Peyer's patch (tissue), 4 donors: ENCODE measurements at regions not wholly inside any gene's neighbourhood (a gene's known extent, or its start where the extent isn't known, plus 50 kb on each side); places are given as distances from the start of the nearest gene placed in this dataset.

Experiments used
- DNase-seq, 3 donors: peaks; one replicate each; pipeline ENCODE4 v3.0.0-alpha.2; 2017 to 2019
- H3K27ac ChIP-seq, 4 donors: fragments of 200-600 bp; sonication (generic); one replicate each; pipeline ENCODE4 v1.5.1; 2016 to 2019
- H3K27me3 ChIP-seq, 2 donors: fragments of 200-600 bp; sonication (generic); one replicate each; pipeline ENCODE4 v1.5.1; 2019
- H3K36me3 ChIP-seq, 3 donors: fragments of 200-600 bp; sonication (generic); one replicate each; pipeline ENCODE4 v1.5.1; 2016 to 2019
- H3K4me1 ChIP-seq, 4 donors: fragments of 200-600 bp; sonication (generic); one replicate each; pipeline ENCODE4 v1.5.1; 2016 to 2019
- H3K4me3 ChIP-seq, 4 donors: fragments of 200-600 bp; sonication (generic); 1 replicate in 3 of 4; 2 replicates in 1 of 4; pipeline ENCODE4 v1.5.1; 2016 to 2019; ENCODE audit warnings: mild to moderate bottlenecking in 1 of 4
- H3K9me3 ChIP-seq, 4 donors: fragments of 200-600 bp; sonication (generic); one replicate each; pipeline ENCODE4 v1.5.1; 2016 to 2019; ENCODE audit warnings: mild to moderate bottlenecking in 1 of 4
- CTCF ChIP-seq, 6 experiments: fragments of 450-650 bp in 4 of 6; fragments of 200-600 bp in 2 of 6; sonication (generic) in 1 of 6; IDR thresholded peaks; one replicate each; pipeline ENCODE4 v1.5.1; 2017 to 2019; ENCODE audit warnings: antibody characterized with exemption in 6 of 6, mild to moderate bottlenecking in 3 of 6, moderate library complexity in 1 of 6
- POLR2A ChIP-seq, 2 donors: fragments of 450-650 bp; IDR thresholded peaks; one replicate each; pipeline ENCODE4 v1.5.1; 2017; ENCODE audit warnings: antibody characterized with exemption in 2 of 2, mild to moderate bottlenecking in 2 of 2, moderate library complexity in 2 of 2

DNA sequence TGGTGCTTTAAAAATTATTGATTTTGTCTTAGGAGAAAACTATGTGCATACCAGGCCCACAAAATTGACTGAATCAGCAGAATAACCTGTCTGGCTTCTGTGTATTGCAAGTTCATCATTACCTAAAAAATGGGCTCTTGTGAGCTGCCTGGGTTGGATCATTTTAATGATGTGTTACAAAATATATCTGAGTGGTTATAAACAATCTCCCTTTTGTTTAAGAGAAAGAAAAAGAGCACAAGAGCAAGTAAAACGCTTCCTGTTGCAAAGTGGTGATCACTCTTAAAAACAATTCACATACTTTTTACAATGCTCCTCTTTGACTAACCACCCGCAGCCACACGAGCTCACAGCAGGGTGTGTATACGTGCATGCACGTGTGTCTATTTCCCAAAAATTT lies 335.1 kb downstream of the HDGFL1 start:
- no peaks in the 10 kb centered on the region for H3K27me3 ChIP-seq
- H3K4me1 ChIP-seq = no peaks in the 10 kb centered on the region
- H3K36me3 ChIP-seq = no peaks in the 10 kb centered on the region
- no peak for TF ChIP-seq CTCF (IDR thresholded peaks at IDR 0.05)
- TF ChIP-seq POLR2A (IDR thresholded peaks at IDR 0.05) = no peak
- no peak overlapping the region for H3K27ac ChIP-seq
- DNase-seq = no peak
- no peaks in the 10 kb centered on the region for H3K9me3 ChIP-seq
- H3K4me3 ChIP-seq = no peak overlapping the region

DNA sequence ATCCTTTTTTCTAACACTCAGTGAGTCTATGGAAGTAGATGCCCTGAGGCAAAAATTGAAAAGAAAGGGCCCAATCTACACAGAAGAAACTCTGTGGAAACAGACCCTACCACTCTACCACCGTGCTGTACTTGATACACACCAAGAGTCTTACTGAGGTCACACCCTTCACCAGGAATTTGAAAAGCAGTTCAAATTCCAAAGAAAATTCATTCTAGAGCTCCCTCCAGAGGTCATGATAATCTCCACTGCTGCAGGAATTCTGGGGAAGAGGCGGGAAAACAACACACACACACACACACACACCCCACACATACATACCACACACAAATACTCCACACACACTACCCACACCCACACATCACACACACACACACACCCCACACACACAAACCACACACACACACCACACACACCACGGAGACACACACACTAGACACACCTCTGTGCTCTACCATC lies 336.8 kb downstream of the HDGFL1 start:
- Histone ChIP-seq H3K4me1 (no peaks in the 10 kb centered on the region), H3K27me3 (no peaks in the 10 kb centered on the region), H3K36me3 (no peaks in the 10 kb centered on the region), H3K4me3 (no peak overlapping the region), H3K9me3 (no peaks in the 10 kb centered on the region), H3K27ac (no peak overlapping the region)
- TF ChIP-seq CTCF (IDR thresholded peaks at IDR 0.05) (peak in 2 of 6 experiments; percentile 7), POLR2A (IDR thresholded peaks at IDR 0.05) (no peak)
- DNase-seq = no peak

- no peak for TF ChIP-seq CTCF (IDR thresholded peaks at IDR 0.05)
- TF ChIP-seq POLR2A (IDR thresholded peaks at IDR 0.05) = no peak
- no peak for DNase-seq
Observed at GRCh38 chr6:22907085-22907484, 337.7 kb downstream of the HDGFL1 start.

GRCh38 chr6:22910370-22910769 lies 341.0 kb downstream of the HDGFL1 start:
- Histone ChIP-seq H3K27me3 (no peaks in the 10 kb centered on the region), H3K27ac (no peak overlapping the region), H3K4me3 (no peak overlapping the region), H3K4me1 (no peaks in the 10 kb centered on the region), H3K36me3 (no peaks in the 10 kb centered on the region), H3K9me3 (no peaks in the 10 kb centered on the region)
- no peak for TF ChIP-seq POLR2A (IDR thresholded peaks at IDR 0.05)
- TF ChIP-seq CTCF (IDR thresholded peaks at IDR 0.05) = no peak
- no peak for DNase-seq

More at GRCh38 chr6:22907085-22907484, 337.7 kb downstream of the HDGFL1 start:
- no peaks in the 10 kb centered on the region for H3K27me3 ChIP-seq
- H3K4me3 ChIP-seq = no peak overlapping the region
- H3K36me3 ChIP-seq = no peaks in the 10 kb centered on the region
- H3K4me1 ChIP-seq = no peaks in the 10 kb centered on the region
- no peaks in the 10 kb centered on the region for H3K9me3 ChIP-seq
- H3K27ac ChIP-seq = no peak overlapping the region

DNA sequence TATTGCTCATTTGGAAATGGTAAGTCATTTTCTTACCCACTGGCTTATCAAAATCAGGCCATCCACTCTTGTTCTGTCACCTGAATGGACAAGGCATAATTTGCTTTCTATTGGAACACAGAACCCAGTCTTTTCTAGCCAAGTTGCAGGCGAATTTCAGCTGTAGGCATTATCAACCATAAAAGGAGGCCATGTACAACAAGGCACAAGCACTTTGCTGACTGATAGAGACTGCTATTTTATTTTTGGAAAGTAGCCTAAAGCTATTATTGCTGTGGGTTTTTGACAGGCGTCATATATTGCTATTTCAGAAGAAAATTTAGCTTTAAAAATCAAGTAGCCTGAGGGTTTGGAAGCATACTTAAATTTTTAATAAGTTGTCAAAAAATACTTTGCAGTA lies 344.2 kb downstream of the HDGFL1 start:
- Histone ChIP-seq H3K4me3 (no peak overlapping the region), H3K27me3 (no peaks in the 10 kb centered on the region), H3K27ac (no peak overlapping the region), H3K36me3 (no peaks in the 10 kb centered on the region), H3K4me1 (no peaks in the 10 kb centered on the region), H3K9me3 (no peaks in the 10 kb centered on the region)
- no peak for DNase-seq
- TF ChIP-seq POLR2A (IDR thresholded peaks at IDR 0.05) (no peak), CTCF (IDR thresholded peaks at IDR 0.05) (no peak)

DNA sequence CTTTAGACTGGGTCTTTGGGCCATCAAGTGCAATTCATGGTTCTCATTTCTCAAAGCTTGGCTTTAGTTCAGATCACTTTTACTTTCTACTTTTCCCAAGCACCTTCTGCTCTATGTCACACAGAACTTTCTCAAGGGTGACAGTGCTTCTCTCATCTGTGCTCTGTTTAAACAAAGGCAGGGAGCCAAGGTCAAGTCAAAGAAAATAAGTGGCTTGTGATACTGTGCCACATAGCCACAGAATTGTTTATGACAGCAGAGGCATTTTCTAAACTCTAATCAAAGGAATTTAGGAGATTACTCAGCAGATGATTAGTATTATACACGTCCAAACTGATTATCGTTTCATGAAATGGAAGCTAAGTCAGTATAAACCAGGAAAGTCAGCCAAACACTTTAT lies 348.0 kb downstream of the HDGFL1 start:
- Histone ChIP-seq H3K4me1 (no peaks in the 10 kb centered on the region), H3K27ac (no peak overlapping the region), H3K9me3 (no peaks in the 10 kb centered on the region), H3K27me3 (no peaks in the 10 kb centered on the region), H3K36me3 (no peaks in the 10 kb centered on the region), H3K4me3 (no peak overlapping the region)
- DNase-seq = no peak
- TF ChIP-seq POLR2A (IDR thresholded peaks at IDR 0.05) (no peak), CTCF (IDR thresholded peaks at IDR 0.05) (no peak)
